ENCODE measurements at regions not wholly inside any gene's neighbourhood (a gene's known extent, or its start where the extent isn't known, plus 50 kb on each side); places are given as distances from the start of the nearest gene placed in this dataset.

GRCh38 chrX:40385682-40386081 is 195.1 kb upstream of the ATP6AP2 start:
- TF ChIP-seq CTCF (IDR thresholded peaks at IDR 0.05; ENCODE audit: low read depth, low read length) = no peak
- no peak for DNase-seq
- H3K9me3 ChIP-seq = no peaks in the 10 kb centered on the region
- no peaks in the 10 kb centered on the region for H3K27me3 ChIP-seq
- H3K4me3 ChIP-seq (ENCODE audit: low read depth, low read length) = no peak overlapping the region
- H3K36me3 ChIP-seq = no peaks in the 10 kb centered on the region
- no peaks in the 10 kb centered on the region for H3K4me1 ChIP-seq

GRCh38 chrX:40385256-40385655 is 195.5 kb upstream of the ATP6AP2 start:
- Histone ChIP-seq H3K4me1 (no peaks in the 10 kb centered on the region), H3K9me3 (no peaks in the 10 kb centered on the region), H3K4me3 (ENCODE audit: low read depth, low read length) (no peak overlapping the region), H3K27me3 (no peaks in the 10 kb centered on the region), H3K36me3 (no peaks in the 10 kb centered on the region)
- no peak for TF ChIP-seq CTCF (IDR thresholded peaks at IDR 0.05; ENCODE audit: low read depth, low read length)
- DNase-seq = no peak

DNA sequence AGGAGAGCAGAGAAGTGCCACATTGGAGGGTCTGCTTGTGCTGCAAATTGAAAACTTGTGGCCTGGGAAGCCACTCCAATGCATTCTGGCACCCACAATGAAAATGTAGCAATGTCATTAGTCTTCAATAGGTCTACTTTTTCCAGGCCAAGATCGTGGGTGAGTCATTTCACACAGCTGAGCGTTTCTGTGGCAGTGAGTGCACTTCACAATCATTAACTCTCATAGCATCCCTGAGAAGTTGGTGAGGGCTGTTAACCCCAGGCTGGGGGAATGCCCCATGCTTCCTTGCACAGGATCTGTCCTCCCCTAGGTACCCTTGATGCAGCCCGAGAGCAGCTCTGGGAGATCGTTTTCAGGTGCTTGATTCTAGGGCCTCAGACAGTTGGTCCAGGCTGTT is 196.8 kb upstream of the ATP6AP2 start:
- DNase-seq = no peak
- H3K9me3 ChIP-seq = no peaks in the 10 kb centered on the region
- no peak overlapping the region for H3K4me3 ChIP-seq (ENCODE audit: low read depth, low read length)
- no peaks in the 10 kb centered on the region for H3K36me3 ChIP-seq
- H3K27me3 ChIP-seq = no peaks in the 10 kb centered on the region
- TF ChIP-seq CTCF (IDR thresholded peaks at IDR 0.05; ENCODE audit: low read depth, low read length) = no peak
- H3K4me1 ChIP-seq = no peaks in the 10 kb centered on the region

DNA sequence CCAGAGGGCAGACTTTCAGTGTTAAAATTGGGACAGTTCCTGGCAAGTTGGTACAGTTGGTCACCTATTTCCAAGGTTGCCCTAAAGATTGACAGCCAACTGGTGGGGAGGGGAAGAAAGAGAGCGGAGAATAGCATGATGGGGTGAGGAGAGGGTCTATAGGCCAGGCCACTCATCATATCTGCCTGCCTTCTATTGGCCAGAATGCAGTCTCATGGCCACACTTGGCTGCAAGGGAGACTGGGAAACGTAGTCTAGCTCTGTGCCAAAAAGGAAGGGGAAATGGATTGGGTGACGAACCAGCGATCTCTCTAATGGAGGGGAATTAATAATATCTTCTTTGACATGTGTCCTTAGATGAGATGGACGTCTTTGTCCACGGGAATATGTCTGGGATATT is 197.4 kb upstream of the ATP6AP2 start:
- H3K4me3 ChIP-seq (ENCODE audit: low read depth, low read length) = no peak overlapping the region
- no peaks in the 10 kb centered on the region for H3K36me3 ChIP-seq
- no peak for TF ChIP-seq CTCF (IDR thresholded peaks at IDR 0.05; ENCODE audit: low read depth, low read length)
- H3K27me3 ChIP-seq = no peaks in the 10 kb centered on the region
- H3K4me1 ChIP-seq = no peaks in the 10 kb centered on the region
- no peaks in the 10 kb centered on the region for H3K9me3 ChIP-seq
- no peak for DNase-seq

DNA sequence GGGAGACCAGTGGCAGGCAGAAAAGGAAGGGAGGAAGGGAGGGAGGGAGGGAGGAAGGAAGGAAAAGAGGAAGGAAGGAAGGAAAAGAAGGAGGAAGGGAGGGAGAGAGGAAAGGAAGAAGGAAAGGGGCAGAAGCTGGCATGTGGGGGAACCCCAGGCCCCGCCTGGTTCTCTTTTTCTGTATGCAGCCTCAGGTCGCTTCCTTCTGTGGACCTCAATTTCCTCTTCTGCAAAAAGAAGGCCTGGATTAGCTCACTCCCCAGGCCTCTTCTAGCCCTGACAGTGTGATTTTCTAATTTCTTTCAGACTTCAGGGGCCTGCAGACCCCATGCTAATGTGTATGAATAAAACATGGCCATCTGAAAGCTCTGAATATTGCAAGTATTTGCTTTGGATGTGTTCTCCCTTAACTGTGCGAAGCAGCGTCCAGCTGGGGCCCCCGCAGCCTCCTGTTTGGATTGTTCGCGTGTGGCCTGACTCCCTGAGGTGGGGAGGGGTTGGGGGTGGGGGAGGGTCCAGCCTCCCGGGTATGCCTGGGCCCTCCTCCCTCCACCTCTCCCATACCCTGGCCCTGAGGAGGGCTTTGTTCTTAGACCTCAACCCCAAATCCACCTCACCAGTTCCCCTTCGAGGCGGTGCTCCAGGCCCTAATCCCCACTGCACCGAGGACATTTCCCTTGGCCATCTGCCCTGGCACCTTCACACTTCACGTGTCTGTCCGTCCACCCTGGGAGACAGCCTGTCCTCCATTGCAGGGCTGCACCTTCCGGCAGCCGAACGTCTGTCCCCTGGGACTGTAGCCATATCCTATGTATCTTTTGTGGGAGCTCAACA is 199.9 kb upstream of the ATP6AP2 start:
- H3K27me3 ChIP-seq = no peaks in the 10 kb centered on the region
- H3K4me3 ChIP-seq (ENCODE audit: low read depth, low read length) = no peak overlapping the region
- no peaks in the 10 kb centered on the region for H3K4me1 ChIP-seq
- H3K36me3 ChIP-seq = no peaks in the 10 kb centered on the region
- DNase-seq = no peak
- H3K9me3 ChIP-seq = no peaks in the 10 kb centered on the region
- TF ChIP-seq CTCF (IDR thresholded peaks at IDR 0.05; ENCODE audit: low read depth, low read length) = no peak

DNA sequence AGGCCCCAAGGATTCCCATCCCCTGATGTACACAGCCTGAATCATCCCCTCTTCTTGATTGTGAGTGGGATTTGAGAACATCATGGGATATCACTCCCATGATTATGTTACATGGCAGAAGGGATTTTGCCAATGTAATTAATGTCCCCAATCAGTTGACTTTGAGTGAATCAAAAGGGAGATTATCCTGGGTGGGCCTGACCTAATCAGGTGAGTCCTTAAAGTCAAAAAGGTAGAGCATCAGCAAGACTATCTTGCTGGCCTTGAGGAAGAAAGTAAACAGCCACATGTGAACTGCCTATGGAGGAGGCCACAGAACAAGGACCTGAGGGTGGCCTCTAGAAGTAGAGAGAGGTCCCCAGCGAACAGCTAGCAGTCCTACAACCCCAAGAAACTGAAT is 203.1 kb upstream of the ATP6AP2 start:
- DNase-seq = no peak
- no peak for TF ChIP-seq CTCF (IDR thresholded peaks at IDR 0.05; ENCODE audit: low read depth, low read length)
- no peak overlapping the region for H3K4me3 ChIP-seq (ENCODE audit: low read depth, low read length)
- no peaks in the 10 kb centered on the region for H3K4me1 ChIP-seq
- no peaks in the 10 kb centered on the region for H3K9me3 ChIP-seq
- no peaks in the 10 kb centered on the region for H3K27me3 ChIP-seq
- H3K36me3 ChIP-seq = no peaks in the 10 kb centered on the region

Measured in BE2C (cell line).